Left ventricle myocardium superior (tissue), 1 donor: ENCODE measurements at regions not wholly inside any gene's neighbourhood (a gene's known extent, or its start where the extent isn't known, plus 50 kb on each side); places are given as distances from the start of the nearest gene placed in this dataset.
A peak's percentile ranks its signal among the peaks of the same experiment; 100 is the strongest.

Experiments
- ATAC-seq: fragments of 200-7000 bp; cut with Tn5 transposase; one replicate; pipeline ENCODE4 v1.9.1; 2020; ENCODE audit warnings: mild to moderate bottlenecking, moderate library complexity
- DNase-seq: peaks from one replicate; pipeline ENCODE4 v3.0.0-alpha.2; 2020
- intact Hi-C: fragments of 100-400 bp; cut with micrococcal nuclease; formaldehyde crosslinking; loops from one replicate; pipeline ENCODE4 v1.11.0; 2022
- donor health status: DM: no; HTN: yes; CAD: no; lungs with severe emphysema.

GRCh38 chr1:185458670-185459069, 141.6 kb upstream of the IVNS1ABP start:
- DNase-seq (no peak), ATAC-seq (no peak)
- intact Hi-C loops, result no loop called here

GRCh38 chr1:185453496-185454192, 136.6 kb upstream of the IVNS1ABP start:
- intact Hi-C loops, result no loop called here

GRCh38 chr1:185450917-185451316, 133.9 kb upstream of the IVNS1ABP start:
- intact Hi-C loops, result no loop called here
- ATAC-seq (no peak), DNase-seq (no peak)

More at GRCh38 chr1:185453496-185454192, 136.6 kb upstream of the IVNS1ABP start:
- ATAC-seq, result no peak
- no peak for DNase-seq

GRCh38 chr1:185450060-185450788, 133.2 kb upstream of the IVNS1ABP start:
- DNase-seq (no peak), ATAC-seq (no peak)
- intact Hi-C loops, result no loop called here

- no peak for DNase-seq
- ATAC-seq, result no peak
- intact Hi-C loops, result no loop called here
These were observed 132.5 kb upstream of the IVNS1ABP start for GRCh38 chr1:185449378-185450059.

- ATAC-seq (no peak), DNase-seq (no peak)
- intact Hi-C loops, result no loop called here
These were observed 131.6 kb upstream of the IVNS1ABP start for GRCh38 chr1:185448591-185449186.

GRCh38 chr1:185446131-185446530, 129.1 kb upstream of the IVNS1ABP start:
- no peak for ATAC-seq
- intact Hi-C loops, result no loop called here
- DNase-seq, result no peak

- intact Hi-C loops, result no loop called here
- no peak for DNase-seq
- ATAC-seq, result no peak
These were observed 128.6 kb upstream of the IVNS1ABP start for GRCh38 chr1:185445594-185445993.

GRCh38 chr1:185444676-185445075, 127.6 kb upstream of the IVNS1ABP start:
- no peak for DNase-seq
- ATAC-seq, result no peak
- intact Hi-C loops, result no loop called here

- DNase-seq (no peak), ATAC-seq (no peak)
- intact Hi-C loops, result no loop called here
These were observed 125.0 kb upstream of the IVNS1ABP start for GRCh38 chr1:185442050-185442449.

- DNase-seq (no peak), ATAC-seq (no peak)
- intact Hi-C loops, result no loop called here
These were observed 124.6 kb upstream of the IVNS1ABP start for GRCh38 chr1:185441605-185442004.

- DNase-seq (no peak), ATAC-seq (no peak)
- intact Hi-C loops, result no loop called here
These were observed 123.8 kb upstream of the IVNS1ABP start for GRCh38 chr1:185440877-185441276.

GRCh38 chr1:185439727-185440415, 122.8 kb upstream of the IVNS1ABP start:
- intact Hi-C loops, result no loop called here
- ATAC-seq (peak; percentile 57), DNase-seq (no peak)

GRCh38 chr1:185438936-185439335, 121.9 kb upstream of the IVNS1ABP start:
- ATAC-seq, result no peak
- intact Hi-C loops, result no loop called here
- no peak for DNase-seq

- intact Hi-C loops, result no loop called here
- ATAC-seq, result no peak
- no peak for DNase-seq
These were observed 118.8 kb upstream of the IVNS1ABP start for GRCh38 chr1:185435696-185436379.

GRCh38 chr1:185434721-185435120, 117.7 kb upstream of the IVNS1ABP start:
- ATAC-seq (no peak), DNase-seq (no peak)
- intact Hi-C loops, result no loop called here

- intact Hi-C loops, result no loop called here
- ATAC-seq (no peak), DNase-seq (no peak)
These were observed 116.6 kb upstream of the IVNS1ABP start for GRCh38 chr1:185433667-185434066.

GRCh38 chr1:185432948-185433347, 115.9 kb upstream of the IVNS1ABP start:
- intact Hi-C loops, result no loop called here
- ATAC-seq, result no peak
- DNase-seq, result no peak

GRCh38 chr1:185431612-185432011, 114.6 kb upstream of the IVNS1ABP start:
- DNase-seq, result no peak
- no peak for ATAC-seq
- intact Hi-C loops, result no loop called here
